ENCODE measurements at regions not wholly inside any gene's neighbourhood (a gene's known extent, or its start where the extent isn't known, plus 50 kb on each side); places are given as distances from the start of the nearest gene placed in this dataset.

DNA sequence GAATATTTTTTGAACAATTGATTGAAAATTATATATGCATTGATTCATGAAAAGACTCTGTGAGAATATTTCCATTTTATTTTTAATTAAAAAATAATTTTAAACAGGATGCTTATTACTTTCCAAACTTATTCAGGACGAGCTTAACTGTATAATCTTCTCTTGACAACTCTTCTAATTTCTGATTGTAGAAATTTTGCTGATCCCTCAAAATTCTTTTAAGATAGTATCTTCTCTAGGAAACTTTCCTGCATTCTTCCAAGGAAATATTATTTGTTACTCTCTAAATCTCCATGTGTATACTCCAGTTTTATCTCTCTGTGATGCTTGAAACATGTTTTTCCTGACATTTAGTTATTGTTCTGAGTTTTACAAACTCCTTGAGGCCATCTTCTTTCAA is 197.2 kb downstream of the BCHE start:
- Histone ChIP-seq H3K4me3 (no peak overlapping the region), H3K36me3 (replicated peaks in 1 of 2; ENCODE audit: insufficient read depth in 1 of 2, low read depth in 2 of 2) (no peaks in the 10 kb centered on the region), H3K27me3 (no peaks in the 10 kb centered on the region), H3K9me3 (no peaks in the 10 kb centered on the region), H3K27ac (no peak overlapping the region), H3K4me1 (peaks cover 5% of the 10 kb centered on the region)
- no peak for ATAC-seq
- TF ChIP-seq, protein P1, sequence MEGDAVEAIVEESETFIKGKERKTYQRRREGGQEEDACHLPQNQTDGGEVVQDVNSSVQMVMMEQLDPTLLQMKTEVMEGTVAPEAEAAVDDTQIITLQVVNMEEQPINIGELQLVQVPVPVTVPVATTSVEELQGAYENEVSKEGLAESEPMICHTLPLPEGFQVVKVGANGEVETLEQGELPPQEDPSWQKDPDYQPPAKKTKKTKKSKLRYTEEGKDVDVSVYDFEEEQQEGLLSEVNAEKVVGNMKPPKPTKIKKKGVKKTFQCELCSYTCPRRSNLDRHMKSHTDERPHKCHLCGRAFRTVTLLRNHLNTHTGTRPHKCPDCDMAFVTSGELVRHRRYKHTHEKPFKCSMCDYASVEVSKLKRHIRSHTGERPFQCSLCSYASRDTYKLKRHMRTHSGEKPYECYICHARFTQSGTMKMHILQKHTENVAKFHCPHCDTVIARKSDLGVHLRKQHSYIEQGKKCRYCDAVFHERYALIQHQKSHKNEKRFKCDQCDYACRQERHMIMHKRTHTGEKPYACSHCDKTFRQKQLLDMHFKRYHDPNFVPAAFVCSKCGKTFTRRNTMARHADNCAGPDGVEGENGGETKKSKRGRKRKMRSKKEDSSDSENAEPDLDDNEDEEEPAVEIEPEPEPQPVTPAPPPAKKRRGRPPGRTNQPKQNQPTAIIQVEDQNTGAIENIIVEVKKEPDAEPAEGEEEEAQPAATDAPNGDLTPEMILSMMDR (IDR thresholded peaks at IDR 0.05): no peak
- TF ChIP-seq POLR2A (IDR thresholded peaks at IDR 0.05): no peak
- intact Hi-C loops (cut with DNase I): no loop called here
- 59 to 90% methylated on average over 1 of the region's 1 CpG for WGBS, 2 donors
- no peak for DNase-seq

DNA sequence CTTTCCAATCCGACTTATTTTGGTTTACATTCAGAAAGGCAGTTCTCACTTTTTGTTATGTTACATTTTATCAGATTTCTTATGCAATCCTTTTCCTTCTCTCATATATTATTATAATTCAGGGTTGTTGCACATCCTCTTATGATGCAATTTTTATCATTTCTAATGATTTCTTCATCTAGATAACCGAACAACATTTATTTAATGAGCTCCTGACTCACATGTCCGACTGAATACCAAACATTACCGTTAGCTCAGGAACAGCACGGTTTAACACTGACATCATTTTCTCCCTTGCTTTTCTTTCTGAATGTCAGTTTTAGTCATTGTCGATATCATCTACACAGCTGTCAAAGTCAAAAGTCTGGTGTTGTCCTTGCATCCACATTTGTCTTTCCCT is 199.2 kb downstream of the BCHE start:
- H3K27ac ChIP-seq: no peak overlapping the region
- no peak overlapping the region for H3K4me3 ChIP-seq
- WGBS, 2 donors: 87 to 88% methylated on average over 6 of the region's 6 CpGs
- H3K4me1 ChIP-seq: peaks cover 5% of the 10 kb centered on the region
- H3K36me3 ChIP-seq (replicated peaks in 1 of 2; ENCODE audit: insufficient read depth in 1 of 2, low read depth in 2 of 2): no peaks in the 10 kb centered on the region
- H3K9me3 ChIP-seq: no peaks in the 10 kb centered on the region
- ATAC-seq (no peak), DNase-seq (no peak)
- intact Hi-C loops (cut with DNase I): no loop called here
- TF ChIP-seq POLR2A (IDR thresholded peaks at IDR 0.05): no peak
- TF ChIP-seq, protein P1 (IDR thresholded peaks at IDR 0.05): no peak
- H3K27me3 ChIP-seq: no peaks in the 10 kb centered on the region

DNA sequence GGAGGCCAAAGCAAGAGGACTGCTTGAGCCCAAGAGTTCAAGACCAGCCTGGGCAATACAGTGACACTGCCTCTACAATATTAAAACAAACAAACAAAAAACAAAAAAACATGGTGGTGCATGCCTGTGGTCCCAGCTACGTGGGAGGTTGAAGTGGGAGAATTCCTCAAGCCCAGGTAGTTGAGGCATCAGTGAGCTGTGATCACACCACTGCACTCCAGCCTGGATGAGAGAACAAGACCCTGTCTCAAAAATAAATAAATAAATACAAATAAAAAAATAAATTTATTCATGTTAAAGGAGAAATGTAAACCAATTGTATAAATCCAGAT is 200.6 kb downstream of the BCHE start:
- ATAC-seq: no peak
- Histone ChIP-seq H3K4me1 (peaks cover 5% of the 10 kb centered on the region), H3K4me3 (no peak overlapping the region), H3K27me3 (no peaks in the 10 kb centered on the region), H3K27ac (no peak overlapping the region), H3K36me3 (replicated peaks in 1 of 2; ENCODE audit: insufficient read depth in 1 of 2, low read depth in 2 of 2) (no peaks in the 10 kb centered on the region), H3K9me3 (no peaks in the 10 kb centered on the region)
- WGBS, 2 donors: 83 to 90% methylated on average over 1 of the region's 1 CpG
- no peak for TF ChIP-seq POLR2A (IDR thresholded peaks at IDR 0.05)
- TF ChIP-seq, protein P1 (IDR thresholded peaks at IDR 0.05): no peak
- intact Hi-C loops (cut with DNase I): no loop called here
- no peak for DNase-seq

DNA sequence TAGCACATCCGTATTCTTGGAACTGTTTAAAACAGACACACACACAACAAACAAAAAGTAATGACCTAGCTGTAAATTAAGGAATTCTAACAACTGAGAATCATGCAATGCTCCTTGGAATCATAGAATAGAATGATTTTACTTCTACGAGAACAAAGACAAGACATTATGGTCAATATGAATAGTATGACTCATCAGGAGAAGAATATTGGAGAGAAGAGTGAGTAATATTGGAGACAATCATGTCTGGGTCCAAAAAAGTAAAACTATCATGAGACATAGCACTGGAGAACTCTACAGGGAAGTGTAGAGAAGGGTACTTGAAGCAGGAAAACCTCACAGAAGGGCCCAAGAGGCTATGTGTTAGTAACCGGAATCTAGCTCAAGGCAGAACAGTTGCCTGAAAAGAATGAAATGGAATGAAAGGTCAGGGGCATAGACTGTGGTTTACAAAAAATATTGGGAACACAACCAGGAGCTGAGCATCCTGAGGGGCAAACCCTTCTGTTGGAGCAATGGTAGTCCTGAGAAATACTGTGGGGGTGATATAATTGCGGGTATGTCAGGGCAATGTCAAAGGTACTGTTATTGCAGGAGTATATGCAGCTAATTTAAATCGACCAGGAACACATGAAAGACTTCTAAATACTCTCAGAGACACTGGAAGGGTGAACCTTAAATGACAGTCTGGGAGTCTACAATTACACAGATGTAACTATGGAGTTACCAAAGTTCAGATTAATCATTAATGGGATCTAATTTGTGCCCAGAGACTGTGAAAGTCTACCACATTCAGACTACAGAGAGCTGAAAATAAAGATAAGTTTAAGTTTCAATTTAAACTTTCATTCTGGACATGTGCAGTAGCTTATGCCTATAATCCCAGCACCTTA is 201.2 kb downstream of the BCHE start:
- Histone ChIP-seq H3K27ac (no peak overlapping the region), H3K27me3 (no peaks in the 10 kb centered on the region), H3K9me3 (no peaks in the 10 kb centered on the region), H3K36me3 (replicated peaks in 1 of 2; ENCODE audit: insufficient read depth in 1 of 2, low read depth in 2 of 2) (no peaks in the 10 kb centered on the region), H3K4me3 (no peak overlapping the region), H3K4me1 (peaks cover 4% of the 10 kb centered on the region)
- no peak for DNase-seq
- 85 to 89% methylated on average over 5 of the region's 5 CpGs for WGBS, 2 donors
- intact Hi-C loops (cut with DNase I): no loop called here
- peak; percentile 24 for ATAC-seq
- TF ChIP-seq, protein P1 (IDR thresholded peaks at IDR 0.05): no peak
- no peak for TF ChIP-seq POLR2A (IDR thresholded peaks at IDR 0.05)

DNA sequence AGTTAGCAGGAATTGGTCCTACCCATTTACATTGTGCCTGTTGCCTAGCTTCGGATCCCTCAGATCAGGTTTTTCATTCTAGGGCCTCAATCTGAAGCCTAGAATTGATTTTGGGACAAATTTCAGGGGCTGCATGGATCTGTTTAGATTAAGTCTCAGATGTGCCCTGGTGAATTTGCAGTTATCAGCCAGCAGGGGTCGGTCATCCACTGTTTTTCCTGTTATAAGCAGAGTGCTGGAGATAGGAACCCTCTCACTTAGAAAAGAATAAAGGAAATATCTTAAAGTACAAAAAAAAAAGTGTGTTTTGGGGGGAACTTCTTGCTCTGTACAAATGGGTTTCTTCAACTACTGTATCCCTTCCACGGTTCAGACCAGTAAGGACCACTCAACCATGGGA is 212.5 kb downstream of the BCHE start:
- no peaks in the 10 kb centered on the region for H3K27me3 ChIP-seq
- H3K4me3 ChIP-seq: no peak overlapping the region
- no peaks in the 10 kb centered on the region for H3K4me1 ChIP-seq
- no peaks in the 10 kb centered on the region for H3K36me3 ChIP-seq (replicated peaks in 1 of 2; ENCODE audit: insufficient read depth in 1 of 2, low read depth in 2 of 2)
- WGBS, 2 donors: 72 to 80% methylated on average over 3 of the region's 3 CpGs
- intact Hi-C loops (cut with DNase I): no loop called here
- H3K9me3 ChIP-seq: no peaks in the 10 kb centered on the region
- DNase-seq (no peak), ATAC-seq (no peak)
- H3K27ac ChIP-seq: no peak overlapping the region
- TF ChIP-seq, protein P1 (IDR thresholded peaks at IDR 0.05): no peak
- TF ChIP-seq POLR2A (IDR thresholded peaks at IDR 0.05): no peak
